Activated CD8-positive, alpha-beta memory T cell treated with anti-CD3 and anti-CD28 coated beads for 1 hour (primary cell): ENCODE measurements at regions not wholly inside any gene's neighbourhood (a gene's known extent, or its start where the extent isn't known, plus 50 kb on each side); places are given as distances from the start of the nearest gene placed in this dataset.

Experiments
- DNase-seq, 2 donors: peaks; one replicate each; pipeline ENCODE4 v3.0.0-alpha.2; 2020; ENCODE audit warnings: low read depth in 1 of 2; ENCODE audit errors: extremely low read depth in 1 of 2

DNA sequence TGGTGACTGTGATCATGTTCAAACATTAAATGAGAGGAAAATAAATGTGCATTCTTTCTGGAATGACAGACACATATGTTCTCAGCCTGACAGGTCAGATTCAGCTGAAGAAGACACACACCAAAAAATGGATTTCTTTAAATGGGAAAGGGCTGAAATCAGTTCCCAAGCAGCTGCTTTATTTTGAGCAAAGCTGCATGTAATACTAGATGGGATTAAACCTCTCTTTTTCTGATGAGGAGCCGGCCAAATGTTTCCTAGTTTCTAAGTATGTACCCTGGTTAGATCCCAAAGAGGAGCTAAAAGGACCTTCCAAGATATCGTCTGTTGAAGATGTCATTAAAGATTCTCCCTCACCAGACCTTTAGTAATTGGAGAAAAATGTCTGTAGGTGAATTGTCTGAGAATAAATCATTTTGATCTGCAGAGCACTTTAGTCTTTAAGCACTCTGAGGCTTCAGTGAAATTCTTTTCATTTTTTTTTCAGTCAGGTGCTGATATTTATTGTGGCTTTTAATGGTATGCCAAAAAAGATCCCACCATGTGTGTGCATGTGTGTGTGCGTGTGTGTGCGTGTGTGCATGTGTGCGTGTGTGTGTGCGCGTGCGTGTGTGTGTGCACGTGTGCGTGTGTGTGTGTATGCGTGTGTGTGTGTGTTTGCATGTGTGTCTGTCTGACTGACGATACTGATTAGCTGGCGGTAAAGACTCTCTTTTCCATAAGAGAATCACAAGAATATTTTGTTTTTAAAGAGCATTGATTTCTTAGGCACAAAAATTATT, 175.8 kb downstream of the IRS1 start:
- DNase-seq: no peak

GRCh38 chr2:226622484-226622883, 177.1 kb downstream of the IRS1 start:
- no peak for DNase-seq

DNA sequence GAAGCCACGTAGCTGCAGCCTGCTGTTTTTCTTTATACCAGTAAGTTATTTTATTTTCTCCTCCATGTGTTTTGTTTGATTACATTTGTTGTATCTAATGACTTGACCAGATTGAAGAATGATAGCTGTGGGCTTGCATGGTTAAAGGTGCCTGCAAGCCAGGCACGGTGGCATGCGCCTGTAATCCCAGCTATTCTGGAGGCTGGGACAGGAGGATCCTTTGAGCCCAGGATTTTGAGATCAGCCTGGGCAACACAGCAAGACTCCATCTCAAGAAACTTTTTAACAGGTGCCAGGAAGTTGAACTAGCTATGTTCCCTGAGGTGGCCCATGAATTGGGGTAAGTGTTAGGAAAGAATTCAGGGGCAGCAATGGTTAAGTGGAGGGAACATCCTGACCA, 179.4 kb downstream of the IRS1 start:
- no peak for DNase-seq

GRCh38 chr2:226619707-226620106, 179.9 kb downstream of the IRS1 start:
- DNase-seq: no peak

DNA sequence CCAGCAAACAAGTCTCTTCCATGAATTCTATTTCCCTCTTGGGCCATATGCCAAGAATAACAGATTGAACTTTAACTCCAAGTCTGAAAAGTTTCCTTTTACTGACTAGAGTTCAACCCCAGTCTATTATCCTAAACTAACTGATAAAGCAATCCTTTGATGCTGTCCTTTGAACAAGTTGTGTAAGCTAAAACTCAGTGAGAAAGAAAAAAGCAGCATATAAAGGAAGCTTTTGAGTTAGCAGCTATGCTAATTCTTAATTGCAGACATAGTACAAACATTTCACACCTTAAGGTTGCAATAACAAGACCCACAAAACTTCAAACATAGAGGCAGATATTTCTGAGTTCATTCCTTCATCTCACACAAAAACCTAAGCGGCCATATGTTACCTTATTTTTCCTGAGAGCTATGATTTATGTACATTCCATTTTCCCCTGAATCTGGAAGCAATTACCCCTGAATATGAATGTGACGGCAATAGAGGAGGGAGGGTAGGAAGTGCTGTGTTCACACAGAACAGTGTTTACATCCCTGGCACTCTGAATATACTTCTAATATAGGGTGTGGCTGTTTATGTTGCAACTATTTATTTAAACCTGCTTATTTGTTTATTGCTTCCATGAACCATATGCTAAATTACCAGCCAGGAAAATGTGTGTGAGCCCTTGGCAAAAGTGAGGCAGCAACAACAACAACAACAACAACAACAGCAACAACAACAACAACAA, 180.6 kb downstream of the IRS1 start:
- DNase-seq: no peak

DNA sequence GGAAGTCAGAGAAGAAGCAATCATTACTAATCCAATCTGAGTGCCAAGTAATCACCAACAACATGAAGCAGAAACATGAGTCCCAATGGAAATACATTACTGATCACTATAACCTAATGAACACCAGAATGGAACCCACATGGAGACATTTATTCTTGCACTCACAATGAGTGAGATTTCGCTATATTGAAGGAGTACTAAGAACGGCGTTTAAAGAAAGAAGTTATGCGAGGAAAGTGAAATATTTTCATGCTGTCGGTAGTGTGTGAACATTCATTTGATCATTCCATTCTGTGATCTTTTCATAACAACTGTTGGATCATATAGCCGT, 181.1 kb downstream of the IRS1 start:
- DNase-seq: no peak

DNA sequence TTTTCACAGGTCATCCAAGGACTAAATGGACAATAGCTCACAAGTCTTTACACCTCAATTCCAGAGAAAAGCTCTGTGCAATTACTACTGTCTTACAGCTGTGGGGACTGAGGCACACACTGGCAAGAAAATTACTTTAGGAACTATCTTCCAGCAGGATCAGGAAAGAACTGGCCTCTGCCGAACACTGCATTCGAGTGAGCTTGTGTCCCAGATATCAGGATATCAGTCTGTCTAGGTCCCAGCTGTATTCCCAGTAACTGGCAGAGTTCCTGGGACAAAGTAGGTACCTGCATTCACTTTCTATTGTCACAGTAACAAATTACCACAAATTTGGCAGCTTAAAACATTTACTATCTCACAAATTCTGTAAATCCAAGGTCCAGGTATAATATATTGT, 183.7 kb downstream of the IRS1 start:
- no peak for DNase-seq

GRCh38 chr2:226611944-226612318, 187.7 kb downstream of the IRS1 start:
- DNase-seq: no peak

DNA sequence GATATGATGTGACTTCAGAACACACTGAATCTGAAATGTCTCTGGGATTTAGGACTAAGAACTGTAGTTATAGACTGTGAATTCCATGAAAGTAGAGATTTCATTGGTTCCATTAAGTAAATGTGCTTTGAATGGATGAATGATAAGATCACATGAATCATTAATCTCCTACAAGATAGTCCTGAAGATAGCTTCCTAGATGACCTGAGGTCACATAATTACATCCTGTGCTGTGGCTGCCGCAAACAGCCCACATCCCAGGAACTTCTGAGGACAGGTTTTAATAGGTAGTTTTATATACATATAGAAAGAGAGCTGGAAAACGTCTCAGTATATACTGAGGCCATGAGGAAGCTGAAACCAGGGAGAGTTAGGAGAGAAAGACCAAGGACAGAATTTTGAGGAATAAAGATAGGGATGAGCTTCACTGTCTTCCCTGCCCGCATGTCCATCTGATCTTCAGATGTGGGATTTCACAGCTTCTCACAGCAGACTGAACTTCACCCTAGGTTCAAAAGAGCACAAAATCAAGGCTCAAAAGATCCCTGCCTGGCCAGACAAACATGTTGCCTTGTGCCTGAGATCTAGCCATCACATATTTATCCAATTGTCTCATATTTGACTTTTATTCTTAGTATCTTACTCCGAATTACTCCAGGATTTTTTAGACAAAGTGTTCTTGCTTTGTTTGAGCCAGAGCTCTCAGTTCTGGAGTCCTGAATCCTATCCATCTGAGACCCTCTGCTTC, 188.2 kb downstream of the IRS1 start:
- no peak for DNase-seq

DNA sequence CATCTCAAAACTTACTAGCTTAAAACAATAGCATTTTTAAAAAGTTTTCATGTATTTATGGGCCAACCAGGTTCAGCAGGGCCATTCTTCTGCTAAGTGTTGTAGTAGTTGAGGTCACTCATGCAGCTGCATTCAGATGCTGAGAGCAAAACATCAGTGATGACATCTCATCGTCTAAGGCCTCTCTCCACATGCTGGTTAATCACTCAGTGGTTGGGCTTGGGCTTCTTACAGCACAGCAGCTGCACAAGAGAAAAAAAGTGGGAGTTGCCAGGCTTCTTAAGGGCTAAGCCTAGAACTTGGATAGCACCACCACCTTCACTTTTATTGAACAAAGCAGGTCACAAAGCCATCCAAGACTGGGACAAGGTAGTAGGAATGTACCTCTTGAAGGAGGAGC, 190.3 kb downstream of the IRS1 start:
- no peak for DNase-seq

- DNase-seq: no peak
Measured at GRCh38 chr2:226608451-226608850, 191.2 kb downstream of the IRS1 start.

DNA sequence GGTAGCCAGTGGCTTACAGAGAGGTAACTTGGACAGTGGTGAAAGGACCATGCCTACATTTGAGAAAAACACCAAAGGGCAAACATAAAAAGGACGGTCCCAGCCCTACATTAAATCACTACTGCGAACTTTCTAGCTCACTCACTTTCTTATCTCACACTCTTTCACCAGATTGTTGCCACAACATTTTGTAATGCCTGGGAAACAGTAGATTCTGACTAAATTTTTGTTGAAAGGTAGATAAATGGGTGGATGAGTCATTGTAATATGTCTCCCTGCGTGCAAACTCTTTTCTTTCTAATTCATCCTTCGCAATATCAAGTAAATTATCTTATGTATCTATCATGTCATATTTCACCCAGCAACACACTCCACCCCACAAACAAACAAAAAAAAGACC, 192.2 kb downstream of the IRS1 start:
- DNase-seq: no peak

GRCh38 chr2:226605642-226606041, 194.0 kb downstream of the IRS1 start:
- no peak for DNase-seq

- no peak for DNase-seq
Measured at GRCh38 chr2:226603606-226604005, 196.0 kb downstream of the IRS1 start.

GRCh38 chr2:226601881-226602662, 197.5 kb downstream of the IRS1 start:
- DNase-seq: no peak

- DNase-seq: no peak
Measured at GRCh38 chr2:226600802-226601201, 198.8 kb downstream of the IRS1 start.

DNA sequence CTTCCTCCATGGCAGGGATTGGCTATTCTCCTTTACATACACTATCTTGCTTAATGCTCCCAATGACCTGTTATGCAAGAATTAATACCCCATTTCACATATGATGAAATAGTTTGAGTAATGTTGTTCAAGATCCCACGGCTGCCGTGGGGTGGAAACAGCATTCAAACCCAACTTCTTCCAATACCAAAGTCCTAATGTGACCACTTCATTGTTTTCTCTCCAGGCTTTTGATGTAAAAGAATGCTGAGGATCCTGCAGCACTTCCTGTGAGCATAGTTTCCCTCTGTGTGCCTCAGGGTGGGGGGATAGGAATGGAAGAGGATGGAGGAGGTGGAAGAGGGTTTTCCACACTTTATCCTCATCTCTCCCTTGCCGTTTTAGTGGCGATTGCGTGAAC, 199.4 kb downstream of the IRS1 start:
- DNase-seq: no peak

GRCh38 chr2:226589043-226589442, 210.6 kb downstream of the IRS1 start:
- DNase-seq: no peak

- no peak for DNase-seq
Measured at GRCh38 chr2:226585130-226585561, 214.5 kb downstream of the IRS1 start.

DNA sequence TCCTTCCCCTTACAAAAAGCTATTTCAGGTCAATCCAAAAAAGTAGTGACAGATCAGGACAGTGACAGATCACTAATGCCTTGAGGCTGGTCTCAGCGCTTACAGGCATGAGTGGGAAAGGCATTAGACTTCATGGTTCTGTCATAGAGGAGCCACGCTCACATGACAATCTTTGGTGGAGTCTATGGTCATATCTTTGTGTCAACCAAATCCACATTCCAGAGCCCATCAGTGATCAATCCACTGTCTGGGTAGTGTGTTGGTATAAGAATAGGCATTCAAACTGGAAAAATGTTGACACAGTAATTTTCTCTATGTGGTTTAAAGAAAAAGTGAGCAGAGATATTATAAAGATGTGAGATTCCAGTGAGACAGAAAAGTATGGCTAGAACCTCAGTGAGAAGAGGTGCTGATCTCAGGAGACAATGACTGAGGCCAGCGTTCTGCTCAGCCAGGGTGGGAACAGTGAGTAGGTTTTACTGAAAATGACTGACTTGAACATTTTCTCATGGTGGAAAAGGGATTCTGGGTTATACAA, 215.0 kb downstream of the IRS1 start:
- no peak for DNase-seq

- DNase-seq: no peak
Measured at GRCh38 chr2:226583715-226584114, 215.9 kb downstream of the IRS1 start.
